ENCODE measurements at regions not wholly inside any gene's neighbourhood (a gene's known extent, or its start where the extent isn't known, plus 50 kb on each side); places are given as distances from the start of the nearest gene placed in this dataset.
"Not testable (repeated sequence)": the region's sequence is repeated elsewhere in the genome, so short reads cannot be mapped to it uniquely, and the experiment has no call there.

DNA sequence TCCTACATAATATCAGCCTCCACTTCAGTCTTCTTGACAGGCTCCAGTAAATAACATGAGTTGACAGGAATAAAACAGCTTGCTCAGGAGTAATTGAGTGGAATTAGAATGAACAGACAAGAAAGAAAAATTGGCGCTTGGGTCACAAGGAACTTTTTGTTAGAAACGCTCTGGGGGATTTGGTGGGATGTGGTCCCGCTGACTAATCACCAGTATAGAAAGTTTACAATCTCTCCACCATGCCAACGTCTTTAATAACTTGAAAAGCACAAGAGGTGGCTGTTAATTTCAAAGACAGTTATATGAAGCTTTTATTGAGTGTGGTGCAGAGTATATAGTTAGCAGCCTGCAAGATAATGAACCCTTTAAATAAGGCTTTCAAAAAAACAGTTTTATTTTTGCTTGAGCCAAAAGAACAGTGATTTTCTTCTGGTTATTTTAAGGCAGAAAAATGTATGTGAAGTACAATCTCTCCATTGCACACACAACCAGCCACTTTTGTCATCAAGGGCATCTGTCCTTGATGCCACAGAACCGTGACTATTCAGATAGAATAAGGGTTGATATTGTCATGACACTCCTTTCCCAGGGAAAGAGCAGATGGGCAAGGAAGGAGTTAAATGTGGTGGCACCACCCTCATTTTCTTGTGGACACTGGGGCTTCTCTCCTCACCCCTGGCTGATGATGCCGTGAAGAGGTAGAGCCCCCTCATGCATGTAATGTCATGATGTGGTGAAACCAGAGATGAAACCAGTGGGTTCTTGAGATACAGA lies 102.9 kb upstream of the CDC42EP3 start:
- TF ChIP-seq, protein P1, sequence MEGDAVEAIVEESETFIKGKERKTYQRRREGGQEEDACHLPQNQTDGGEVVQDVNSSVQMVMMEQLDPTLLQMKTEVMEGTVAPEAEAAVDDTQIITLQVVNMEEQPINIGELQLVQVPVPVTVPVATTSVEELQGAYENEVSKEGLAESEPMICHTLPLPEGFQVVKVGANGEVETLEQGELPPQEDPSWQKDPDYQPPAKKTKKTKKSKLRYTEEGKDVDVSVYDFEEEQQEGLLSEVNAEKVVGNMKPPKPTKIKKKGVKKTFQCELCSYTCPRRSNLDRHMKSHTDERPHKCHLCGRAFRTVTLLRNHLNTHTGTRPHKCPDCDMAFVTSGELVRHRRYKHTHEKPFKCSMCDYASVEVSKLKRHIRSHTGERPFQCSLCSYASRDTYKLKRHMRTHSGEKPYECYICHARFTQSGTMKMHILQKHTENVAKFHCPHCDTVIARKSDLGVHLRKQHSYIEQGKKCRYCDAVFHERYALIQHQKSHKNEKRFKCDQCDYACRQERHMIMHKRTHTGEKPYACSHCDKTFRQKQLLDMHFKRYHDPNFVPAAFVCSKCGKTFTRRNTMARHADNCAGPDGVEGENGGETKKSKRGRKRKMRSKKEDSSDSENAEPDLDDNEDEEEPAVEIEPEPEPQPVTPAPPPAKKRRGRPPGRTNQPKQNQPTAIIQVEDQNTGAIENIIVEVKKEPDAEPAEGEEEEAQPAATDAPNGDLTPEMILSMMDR (IDR thresholded peaks at IDR 0.05; ENCODE audit: poor library complexity, severe bottlenecking) = not testable (repeated sequence)
- not testable (repeated sequence) for TF ChIP-seq POLR2AphosphoS5 (IDR thresholded peaks at IDR 0.05); MXI1 (conservative IDR thresholded peaks at IDR 0.05; ENCODE audit: poor library complexity, severe bottlenecking); TAF1 (IDR thresholded peaks at IDR 0.05; ENCODE audit: low read depth); SMC3 (conservative IDR thresholded peaks at IDR 0.05; ENCODE audit: poor library complexity); EZH2 (IDR thresholded peaks at IDR 0.05; ENCODE audit: borderline replicate concordance, insufficient read depth, low read length, poor library complexity, severe bottlenecking); RAD21 (conservative IDR thresholded peaks at IDR 0.05); EP300 (conservative IDR thresholded peaks at IDR 0.05; ENCODE audit: poor library complexity, severe bottlenecking)
- TF ChIP-seq, protein P2, sequence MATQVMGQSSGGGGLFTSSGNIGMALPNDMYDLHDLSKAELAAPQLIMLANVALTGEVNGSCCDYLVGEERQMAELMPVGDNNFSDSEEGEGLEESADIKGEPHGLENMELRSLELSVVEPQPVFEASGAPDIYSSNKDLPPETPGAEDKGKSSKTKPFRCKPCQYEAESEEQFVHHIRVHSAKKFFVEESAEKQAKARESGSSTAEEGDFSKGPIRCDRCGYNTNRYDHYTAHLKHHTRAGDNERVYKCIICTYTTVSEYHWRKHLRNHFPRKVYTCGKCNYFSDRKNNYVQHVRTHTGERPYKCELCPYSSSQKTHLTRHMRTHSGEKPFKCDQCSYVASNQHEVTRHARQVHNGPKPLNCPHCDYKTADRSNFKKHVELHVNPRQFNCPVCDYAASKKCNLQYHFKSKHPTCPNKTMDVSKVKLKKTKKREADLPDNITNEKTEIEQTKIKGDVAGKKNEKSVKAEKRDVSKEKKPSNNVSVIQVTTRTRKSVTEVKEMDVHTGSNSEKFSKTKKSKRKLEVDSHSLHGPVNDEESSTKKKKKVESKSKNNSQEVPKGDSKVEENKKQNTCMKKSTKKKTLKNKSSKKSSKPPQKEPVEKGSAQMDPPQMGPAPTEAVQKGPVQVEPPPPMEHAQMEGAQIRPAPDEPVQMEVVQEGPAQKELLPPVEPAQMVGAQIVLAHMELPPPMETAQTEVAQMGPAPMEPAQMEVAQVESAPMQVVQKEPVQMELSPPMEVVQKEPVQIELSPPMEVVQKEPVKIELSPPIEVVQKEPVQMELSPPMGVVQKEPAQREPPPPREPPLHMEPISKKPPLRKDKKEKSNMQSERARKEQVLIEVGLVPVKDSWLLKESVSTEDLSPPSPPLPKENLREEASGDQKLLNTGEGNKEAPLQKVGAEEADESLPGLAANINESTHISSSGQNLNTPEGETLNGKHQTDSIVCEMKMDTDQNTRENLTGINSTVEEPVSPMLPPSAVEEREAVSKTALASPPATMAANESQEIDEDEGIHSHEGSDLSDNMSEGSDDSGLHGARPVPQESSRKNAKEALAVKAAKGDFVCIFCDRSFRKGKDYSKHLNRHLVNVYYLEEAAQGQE (IDR thresholded peaks at IDR 0.05; ENCODE audit: borderline replicate concordance) = not testable (repeated sequence)

All from neural cell (in vitro differentiated cells).